HEK293 (cell line): ENCODE measurements at regions not wholly inside any gene's neighbourhood (a gene's known extent, or its start where the extent isn't known, plus 50 kb on each side); places are given as distances from the start of the nearest gene placed in this dataset.

Experiments
- CTCF ChIA-PET: fragments of 350-600 bp; formaldehyde crosslinking; extraction: SDS; loops from one replicate; lab custom pipeline; 2021; ENCODE audit warnings: antibody characterized with exemption; lab: Yijun Ruan, JAX
- POLR2A ChIA-PET: fragments of 300-600 bp; formaldehyde crosslinking; extraction: SDS; loops from one replicate; lab custom pipeline; 2020; ENCODE audit warnings: antibody characterized with exemption, inconsistent platforms; lab: Yijun Ruan, JAX
- H3K27ac ChIP-seq: fragments of 200-500 bp; sonication (Bioruptor generic); 2 replicates; pipeline ENCODE4 v1.5.1; 2014; ENCODE audit warnings: low read depth, low read length, control low read depth, inconsistent platforms; ENCODE audit errors: extremely low read depth
- H3K36me3 ChIP-seq, 2 experiments: fragments of 200-500 bp in 1 of 2; sonication (Bioruptor generic) in 1 of 2; 1 replicate in 1 of 2; 2 replicates in 1 of 2; pipeline ENCODE4 v1.5.1; 2014 to 2017; ENCODE audit warnings: inconsistent platforms in 2 of 2, low read length in 2 of 2; ENCODE audit not compliant: control insufficient read depth in 2 of 2, insufficient read depth in 1 of 2
- H3K4me1 ChIP-seq: fragments of 200-500 bp; sonication (Bioruptor generic); 2 replicates; pipeline ENCODE4 v1.5.1; 2014; ENCODE audit warnings: mild to moderate bottlenecking, low read length, inconsistent platforms; ENCODE audit not compliant: control insufficient read depth, insufficient read depth
- H3K4me3 ChIP-seq: 2 replicates; pipeline ENCODE4 v1.5.1; 2011; ENCODE audit warnings: low read depth, mild to moderate bottlenecking, control low read depth, low read length, moderate library complexity
- H3K9me3 ChIP-seq: fragments of 200-500 bp; sonication (Bioruptor generic); 2 replicates; pipeline ENCODE4 v1.5.1; 2014; ENCODE audit warnings: low read depth, low read length, inconsistent platforms; ENCODE audit not compliant: control insufficient read depth, insufficient read depth
- ELK4 ChIP-seq: IDR thresholded peaks from 2 replicates; pipeline ENCODE4 v1.6.1; 2011; ENCODE audit warnings: mild to moderate bottlenecking, low read depth, low read length, borderline replicate concordance
- KLF10 ChIP-seq: fragments of 450-650 bp; IDR thresholded peaks from 2 replicates; pipeline ENCODE4 v1.5.1; 2018; ENCODE audit warnings: missing biosample characterization, mild to moderate bottlenecking, missing genetic modification characterization
- RBAK ChIP-seq: fragments of 450-650 bp; formaldehyde crosslinking; IDR thresholded peaks from 2 replicates; pipeline ENCODE4 v1.5.1; 2016; ENCODE audit warnings: missing biosample characterization, missing genetic modification characterization
- ZBTB10 ChIP-seq: fragments of 450-650 bp; formaldehyde crosslinking; IDR thresholded peaks from 2 replicates; pipeline ENCODE4 v1.5.1; 2016; ENCODE audit warnings: missing biosample characterization, missing genetic modification characterization
- ZBTB7A ChIP-seq: fragments of 450-650 bp; formaldehyde crosslinking; IDR thresholded peaks from 2 replicates; pipeline ENCODE4 v1.5.1; 2016; ENCODE audit warnings: low read depth, missing biosample characterization, missing genetic modification characterization
- ZEB2 ChIP-seq: fragments of 450-650 bp; formaldehyde crosslinking; IDR thresholded peaks from 2 replicates; pipeline ENCODE4 v1.5.1; 2016; ENCODE audit warnings: missing biosample characterization, missing genetic modification characterization
- ZFP69B ChIP-seq: fragments of 450-650 bp; formaldehyde crosslinking; IDR thresholded peaks from 2 replicates; pipeline ENCODE4 v1.5.1; 2016; ENCODE audit warnings: missing biosample characterization, missing genetic modification characterization
- ZNF132 ChIP-seq: fragments of 450-650 bp; formaldehyde crosslinking; IDR thresholded peaks from 2 replicates; pipeline ENCODE4 v1.5.1; 2017; ENCODE audit warnings: missing biosample characterization, missing genetic modification characterization, borderline replicate concordance
- ZNF239 ChIP-seq: fragments of 450-650 bp; formaldehyde crosslinking; IDR thresholded peaks from 2 replicates; pipeline ENCODE4 v1.5.1; 2016; ENCODE audit warnings: missing biosample characterization, missing genetic modification characterization
- ZNF292 ChIP-seq: fragments of 450-650 bp; formaldehyde crosslinking; IDR thresholded peaks from 2 replicates; pipeline ENCODE4 v1.5.1; 2016; ENCODE audit warnings: low read depth, missing biosample characterization, missing genetic modification characterization, borderline replicate concordance
- ZNF335 ChIP-seq: fragments of 450-650 bp; formaldehyde crosslinking; conservative IDR thresholded peaks from 2 replicates; pipeline ENCODE4 v1.5.1; 2016; ENCODE audit warnings: missing biosample characterization, missing genetic modification characterization
- ZNF350 ChIP-seq: fragments of 450-650 bp; formaldehyde crosslinking; IDR thresholded peaks from 2 replicates; pipeline ENCODE4 v1.5.0; 2017; ENCODE audit warnings: missing biosample characterization, mild to moderate bottlenecking, missing genetic modification characterization
- ZNF394 ChIP-seq: fragments of 450-650 bp; formaldehyde crosslinking; IDR thresholded peaks from 2 replicates; pipeline ENCODE4 v1.5.1; 2016; ENCODE audit warnings: missing biosample characterization, missing genetic modification characterization, mild to moderate bottlenecking, moderate library complexity, borderline replicate concordance
- ZNF473 ChIP-seq: fragments of 450-650 bp; formaldehyde crosslinking; IDR thresholded peaks from 2 replicates; pipeline ENCODE4 v1.5.1; 2017; ENCODE audit warnings: missing biosample characterization, missing genetic modification characterization
- ZNF513 ChIP-seq: fragments of 450-650 bp; IDR thresholded peaks from 2 replicates; pipeline ENCODE4 v1.5.1; 2018; ENCODE audit warnings: missing biosample characterization, missing genetic modification characterization
- ZNF580 ChIP-seq: fragments of 450-650 bp; formaldehyde crosslinking; IDR thresholded peaks from 2 replicates; pipeline ENCODE4 v1.5.1; 2016; ENCODE audit warnings: missing biosample characterization, missing genetic modification characterization
- ZNF645 ChIP-seq: fragments of 450-650 bp; formaldehyde crosslinking; IDR thresholded peaks from 2 replicates; pipeline ENCODE4; 2016; ENCODE audit warnings: missing biosample characterization, missing genetic modification characterization
- ZNF654 ChIP-seq: fragments of 450-650 bp; formaldehyde crosslinking; IDR thresholded peaks from 2 replicates; pipeline ENCODE4 v1.5.1; 2016; ENCODE audit warnings: low read depth, missing biosample characterization, missing genetic modification characterization
- ZNF76 ChIP-seq: fragments of 450-650 bp; formaldehyde crosslinking; IDR thresholded peaks from 2 replicates; pipeline ENCODE4; 2016; ENCODE audit warnings: low read depth, missing biosample characterization, missing genetic modification characterization, borderline replicate concordance

GRCh38 chr5:174545926-174546325 is 178.5 kb upstream of the MSX2 start (continued):
- TF ChIP-seq ZBTB10 (tag by site-specific recombination) (no peak), ZFP69B (tag by site-specific recombination) (no peak), ELK4 (no peak), ZNF645 (tag by site-specific recombination) (no peak), ZNF580 (tag by site-specific recombination) (no peak), ZNF292 (tag by site-specific recombination) (no peak), ZNF350 (tag by site-specific recombination) (no peak)

- ChIA-PET POLR2A (no interaction called here), CTCF (interaction anchor here (1.0 to 1.3 kb wide), 2 partner anchors 33 to 150 kb away, joined by 3 read pairs; no protein-coding TSS in a partner anchor)
- Histone ChIP-seq H3K9me3 (no peaks in the 10 kb centered on the region), H3K4me1 (no peaks in the 10 kb centered on the region; the same call in 1 of the 2 replicates), H3K36me3 (no peaks in the 10 kb centered on the region), H3K4me3 (no peak overlapping the region), H3K27ac (no peak overlapping the region)
- TF ChIP-seq ZNF654 (tag by site-specific recombination) (no peak), ZNF394 (tag by site-specific recombination) (no peak), ZNF76 (tag by site-specific recombination) (no peak), ZNF132 (no peak), RBAK (tag by site-specific recombination) (no peak), ZNF513 (tag by site-specific recombination) (no peak), ZBTB7A (no peak), ZEB2 (tag by site-specific recombination) (no peak), ZNF335 (no peak)
Measured at GRCh38 chr5:174547814-174548213, 176.6 kb upstream of the MSX2 start.

- Histone ChIP-seq H3K4me1 (no peaks in the 10 kb centered on the region; the same call in 1 of the 2 replicates), H3K4me3 (no peak overlapping the region)
- TF ChIP-seq ZNF473 (tag by site-specific recombination) (no peak), KLF10 (tag by site-specific recombination) (no peak), ZNF239 (tag by site-specific recombination) (no peak)
- TF ChIP-seq, all 188 proteins: peak for 0
- ChIA-PET CTCF (interaction anchor here (0.6 to 1.2 kb wide), 2 partner anchors 25 to 125 kb away, joined by 3 to 6 read pairs; no protein-coding TSS in a partner anchor), POLR2A (interaction anchor here (0.6 kb wide), 1 partner anchor 41 kb away, joined by 5 read pairs; no protein-coding TSS in a partner anchor)
- Histone ChIP-seq H3K27ac (no peak overlapping the region), H3K36me3 (no peaks in the 10 kb centered on the region), H3K9me3 (no peaks in the 10 kb centered on the region)
Measured at GRCh38 chr5:174549254-174549653, 175.1 kb upstream of the MSX2 start.
